Epithelial cell of proximal tubule (primary cell): ENCODE measurements at regions not wholly inside any gene's neighbourhood (a gene's known extent, or its start where the extent isn't known, plus 50 kb on each side); places are given as distances from the start of the nearest gene placed in this dataset.

Experiments used
- DNase-seq: peaks from one replicate; pipeline ENCODE4 v3.0.0-alpha.2; 2011; ENCODE audit warnings: low read depth
- H3K4me3 ChIP-seq: 2 replicates; pipeline ENCODE4 v1.5.1; 2011; ENCODE audit warnings: low read depth, mild to moderate bottlenecking, low read length
- CTCF ChIP-seq: conservative IDR thresholded peaks from 2 replicates; pipeline ENCODE4 v1.5.1; 2012; ENCODE audit warnings: low read depth, mild to moderate bottlenecking, low read length

- TF ChIP-seq CTCF = no peak
- no peak for DNase-seq
- no peak overlapping the region for H3K4me3 ChIP-seq
Observed at GRCh38 chr5:8660133-8660893, 791.4 kb downstream of the MTRR start.

- no peak overlapping the region for H3K4me3 ChIP-seq
- TF ChIP-seq CTCF = no peak
- no peak for DNase-seq
Observed at GRCh38 chr5:8663374-8663773, 794.4 kb downstream of the MTRR start.

GRCh38 chr5:8675182-8675581 lies 806.2 kb downstream of the MTRR start:
- DNase-seq = no peak
- TF ChIP-seq CTCF = no peak

GRCh38 chr5:8676695-8677094 lies 807.7 kb downstream of the MTRR start:
- DNase-seq = no peak
- TF ChIP-seq CTCF = no peak
- no peak overlapping the region for H3K4me3 ChIP-seq

More at GRCh38 chr5:8675182-8675581, 806.2 kb downstream of the MTRR start:
- no peak overlapping the region for H3K4me3 ChIP-seq

GRCh38 chr5:8682381-8682780 lies 813.4 kb downstream of the MTRR start:
- DNase-seq = no peak
- no peak overlapping the region for H3K4me3 ChIP-seq
- TF ChIP-seq CTCF = no peak

- no peak for TF ChIP-seq CTCF
Observed at GRCh38 chr5:8683496-8683895, 814.5 kb downstream of the MTRR start.

GRCh38 chr5:8685704-8686103 lies 816.8 kb downstream of the MTRR start:
- no peak overlapping the region for H3K4me3 ChIP-seq
- DNase-seq = no peak
- peak; percentile 43 for TF ChIP-seq CTCF

More at GRCh38 chr5:8683496-8683895, 814.5 kb downstream of the MTRR start:
- H3K4me3 ChIP-seq = no peak overlapping the region
- no peak for DNase-seq
